ENCODE measurements at regions not wholly inside any gene's neighbourhood (a gene's known extent, or its start where the extent isn't known, plus 50 kb on each side); places are given as distances from the start of the nearest gene placed in this dataset.

DNA sequence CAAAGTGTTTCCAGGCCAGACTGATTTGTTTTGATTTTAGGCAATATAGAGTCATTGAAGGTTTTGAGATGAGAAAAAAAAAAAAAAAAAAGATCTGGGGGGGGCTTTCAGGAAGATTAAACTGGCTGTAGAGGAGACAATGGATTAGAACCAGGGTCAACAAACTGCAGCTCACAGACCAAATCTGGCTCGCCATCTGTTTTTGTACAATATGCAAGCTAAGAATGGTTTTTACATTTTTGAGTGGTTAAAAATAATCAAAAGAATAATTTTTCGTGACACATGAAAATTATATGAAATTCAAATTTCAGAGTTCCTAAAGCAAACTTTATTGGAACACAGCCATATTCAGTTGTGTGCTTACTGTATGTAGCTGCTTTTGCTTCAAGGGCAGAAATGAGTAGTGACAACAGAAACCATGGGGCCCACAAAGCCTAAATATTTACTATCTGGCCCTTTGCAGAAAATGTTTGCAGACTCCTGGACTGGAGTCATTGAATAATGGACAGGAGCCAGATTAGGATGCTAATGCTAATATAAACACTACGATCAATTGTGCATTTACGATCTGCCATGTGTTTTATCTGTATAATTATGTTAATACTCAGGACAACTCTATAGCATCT, 375.7 kb upstream of the DAB1 start:
- H3K9me3 Mint-ChIP-seq, result peaks cover 7% of the 10 kb centered on the region
- no peak overlapping the region for H3K4me3 Mint-ChIP-seq
- H3K27ac Mint-ChIP-seq, result no peak overlapping the region

DNA sequence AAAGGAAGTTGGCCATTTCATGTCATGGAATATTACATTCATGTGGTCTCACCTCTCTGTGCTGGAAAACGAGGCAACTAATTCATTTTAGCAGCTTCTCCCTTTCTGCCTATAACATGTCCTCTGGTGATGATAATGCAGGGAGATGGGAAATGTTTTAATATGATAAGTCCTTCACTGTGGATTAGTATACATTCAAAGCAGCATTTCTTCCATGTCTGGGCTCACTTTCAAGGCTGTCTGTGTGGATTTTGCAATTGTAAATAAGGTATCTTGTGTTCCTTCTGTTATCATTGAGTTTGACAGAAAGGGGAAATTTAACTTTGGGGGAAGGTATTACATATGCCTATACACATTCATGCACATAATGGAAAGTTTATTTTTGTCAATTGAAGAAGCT, 374.7 kb upstream of the DAB1 start:
- Mint-ChIP-seq H3K36me3 (ENCODE audit: low read depth) (no peaks in the 10 kb centered on the region), H3K4me1 (no peaks in the 10 kb centered on the region)
- no peak for ATAC-seq

More for the DNA sequence above, 375.7 kb upstream of the DAB1 start:
- Mint-ChIP-seq H3K4me1 (no peaks in the 10 kb centered on the region), H3K27me3 (no peaks in the 10 kb centered on the region), H3K36me3 (ENCODE audit: low read depth) (no peaks in the 10 kb centered on the region)
- DNase-seq, result no peak
- ATAC-seq, result no peak

DNA sequence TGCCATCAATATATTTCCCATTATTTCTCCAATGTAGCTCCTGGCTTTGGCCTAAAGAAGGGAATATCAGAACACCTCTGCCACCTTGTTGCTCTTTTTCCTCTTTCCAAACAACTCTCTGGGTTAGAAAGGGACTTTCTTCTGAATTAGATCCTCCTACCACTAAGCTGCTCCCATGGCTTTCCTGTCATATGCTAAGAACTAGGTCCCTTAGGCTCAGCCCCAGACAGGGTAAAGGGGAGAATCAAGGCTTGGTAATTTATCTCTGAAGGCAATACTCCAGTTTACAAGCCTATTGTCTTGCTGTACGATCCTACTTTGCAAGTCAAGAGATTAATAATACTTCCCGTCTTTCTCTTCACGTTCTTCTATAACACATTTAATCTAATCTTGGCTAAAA, 373.2 kb upstream of the DAB1 start:
- Mint-ChIP-seq H3K27me3 (no peaks in the 10 kb centered on the region), H3K4me1 (no peaks in the 10 kb centered on the region), H3K36me3 (ENCODE audit: low read depth) (no peaks in the 10 kb centered on the region), H3K4me3 (no peak overlapping the region), H3K9me3 (peaks cover under 1% of the 10 kb centered on the region), H3K27ac (no peak overlapping the region)
- no peak for DNase-seq
- no peak for ATAC-seq

More for the DNA sequence above, 374.7 kb upstream of the DAB1 start:
- Mint-ChIP-seq H3K4me3 (no peak overlapping the region), H3K27me3 (no peaks in the 10 kb centered on the region), H3K9me3 (peaks cover 7% of the 10 kb centered on the region), H3K27ac (no peak overlapping the region)
- DNase-seq, result no peak

DNA sequence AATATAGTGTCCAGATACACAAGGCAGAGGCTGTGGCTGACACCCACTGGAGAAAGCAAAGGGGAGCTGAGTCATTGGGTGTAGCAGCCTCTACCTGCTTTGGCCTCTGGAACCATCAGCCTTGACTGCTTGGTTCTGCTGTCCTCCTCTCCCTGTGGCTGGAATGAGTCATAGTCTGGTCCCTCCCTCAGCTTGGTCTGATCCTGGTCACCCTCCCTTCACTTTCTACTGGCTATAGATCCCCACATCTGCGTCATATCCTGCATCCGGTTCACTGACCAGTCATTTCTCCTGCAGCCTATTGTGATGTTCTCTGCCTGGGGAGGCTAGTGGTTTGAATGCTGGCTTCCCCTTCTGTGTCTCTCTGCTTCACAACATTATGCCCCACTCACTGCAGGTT, 372.8 kb upstream of the DAB1 start:
- Mint-ChIP-seq H3K4me1 (no peaks in the 10 kb centered on the region), H3K9me3 (no peaks in the 10 kb centered on the region), H3K27me3 (no peaks in the 10 kb centered on the region), H3K4me3 (no peak overlapping the region), H3K27ac (no peak overlapping the region), H3K36me3 (ENCODE audit: low read depth) (no peaks in the 10 kb centered on the region)
- ATAC-seq (no peak), DNase-seq (no peak)

DNA sequence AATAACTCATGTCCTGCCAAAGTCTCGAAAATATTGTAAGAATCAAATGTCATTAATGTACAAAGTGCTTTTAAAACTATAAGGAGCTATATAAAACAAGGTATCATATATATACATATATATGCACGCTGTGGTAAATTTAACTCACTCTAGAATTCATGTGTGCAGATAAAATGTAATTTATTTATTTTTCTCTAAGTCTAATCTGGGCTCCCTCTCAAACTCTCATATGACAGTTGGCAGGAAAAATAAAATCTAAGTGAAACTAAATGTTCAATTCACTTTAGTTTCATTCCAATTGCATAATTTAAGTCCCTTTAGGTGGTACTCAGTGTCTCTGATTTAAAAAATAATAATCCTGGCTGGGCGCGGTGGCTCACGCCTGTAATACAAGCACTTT, 372.0 kb upstream of the DAB1 start:
- H3K36me3 Mint-ChIP-seq (ENCODE audit: low read depth), result no peaks in the 10 kb centered on the region
- no peaks in the 10 kb centered on the region for H3K27me3 Mint-ChIP-seq
- no peak for ATAC-seq
- H3K4me3 Mint-ChIP-seq, result no peak overlapping the region
- DNase-seq, result no peak
- no peaks in the 10 kb centered on the region for H3K9me3 Mint-ChIP-seq
- no peak overlapping the region for H3K27ac Mint-ChIP-seq
- no peaks in the 10 kb centered on the region for H3K4me1 Mint-ChIP-seq

DNA sequence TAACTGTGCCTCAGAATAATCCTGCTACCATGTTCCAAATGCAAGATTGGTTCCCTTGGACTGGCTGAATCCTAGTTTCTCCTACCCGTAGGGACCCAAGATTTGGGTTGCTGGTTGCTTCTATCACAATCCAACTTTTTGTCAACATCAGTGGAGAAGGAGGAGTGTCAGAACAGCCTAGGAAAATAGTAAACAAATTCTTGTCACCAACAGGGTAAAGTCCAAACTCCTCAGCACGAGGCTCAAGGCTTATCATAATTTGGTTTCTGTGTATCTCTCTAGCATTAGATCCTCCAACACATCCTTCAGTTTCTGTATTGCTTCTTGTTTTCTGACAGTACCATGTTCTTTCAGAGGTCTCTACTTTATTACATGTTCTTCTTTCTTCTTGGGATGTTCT, 370.2 kb upstream of the DAB1 start:
- no peak overlapping the region for H3K27ac Mint-ChIP-seq
- H3K27me3 Mint-ChIP-seq, result no peaks in the 10 kb centered on the region
- no peaks in the 10 kb centered on the region for H3K9me3 Mint-ChIP-seq
- no peak for ATAC-seq
- no peak overlapping the region for H3K4me3 Mint-ChIP-seq
- no peaks in the 10 kb centered on the region for H3K4me1 Mint-ChIP-seq
- no peak for DNase-seq
- no peaks in the 10 kb centered on the region for H3K36me3 Mint-ChIP-seq (ENCODE audit: low read depth)

DNA sequence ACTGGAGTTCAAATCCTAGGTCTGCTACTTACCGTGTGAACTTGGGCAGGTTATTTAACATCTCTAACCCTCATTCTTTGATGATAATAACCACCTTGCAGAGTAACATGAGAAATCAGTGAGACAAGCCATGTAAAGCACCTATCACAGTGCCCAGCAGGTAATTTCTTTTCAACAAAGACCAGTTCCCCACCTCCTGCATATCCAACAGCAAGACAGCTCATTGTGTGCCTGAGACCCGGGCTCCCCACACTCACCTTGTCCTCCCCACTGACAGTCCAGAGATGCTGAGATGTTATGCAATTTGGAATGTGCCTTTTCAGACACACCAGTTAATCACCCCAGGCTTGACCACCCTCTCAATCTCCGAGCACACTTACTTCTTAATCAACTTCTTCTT, 367.6 kb upstream of the DAB1 start:
- H3K4me1 Mint-ChIP-seq, result no peaks in the 10 kb centered on the region
- no peak overlapping the region for H3K27ac Mint-ChIP-seq
- H3K36me3 Mint-ChIP-seq (ENCODE audit: low read depth), result no peaks in the 10 kb centered on the region
- no peaks in the 10 kb centered on the region for H3K9me3 Mint-ChIP-seq
- H3K4me3 Mint-ChIP-seq, result no peak overlapping the region
- no peak for ATAC-seq
- H3K27me3 Mint-ChIP-seq, result no peaks in the 10 kb centered on the region
- no peak for DNase-seq

DNA sequence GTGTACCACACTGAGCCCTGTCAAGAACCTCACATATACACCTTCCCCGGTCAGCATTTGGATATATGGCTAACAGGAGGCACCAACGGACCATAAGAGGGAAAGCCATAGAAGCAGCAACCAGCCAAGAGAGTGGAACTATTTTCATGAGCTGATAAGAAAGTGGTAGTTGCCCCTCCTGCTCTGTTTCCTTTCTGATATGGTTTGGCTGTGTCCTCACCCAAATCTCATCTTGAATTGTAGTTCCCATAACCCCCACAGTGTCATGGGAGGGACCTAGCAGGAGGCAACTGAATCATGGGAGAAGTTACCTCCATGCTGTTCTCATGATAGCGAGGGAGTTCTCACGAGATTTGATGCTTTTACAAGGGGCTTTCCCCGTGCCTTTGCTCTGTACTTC, 366.1 kb upstream of the DAB1 start:
- Mint-ChIP-seq H3K27me3 (no peaks in the 10 kb centered on the region), H3K4me1 (no peaks in the 10 kb centered on the region), H3K4me3 (no peak overlapping the region), H3K9me3 (no peaks in the 10 kb centered on the region), H3K27ac (no peak overlapping the region), H3K36me3 (ENCODE audit: low read depth) (no peaks in the 10 kb centered on the region)
- DNase-seq (no peak), ATAC-seq (no peak)

DNA sequence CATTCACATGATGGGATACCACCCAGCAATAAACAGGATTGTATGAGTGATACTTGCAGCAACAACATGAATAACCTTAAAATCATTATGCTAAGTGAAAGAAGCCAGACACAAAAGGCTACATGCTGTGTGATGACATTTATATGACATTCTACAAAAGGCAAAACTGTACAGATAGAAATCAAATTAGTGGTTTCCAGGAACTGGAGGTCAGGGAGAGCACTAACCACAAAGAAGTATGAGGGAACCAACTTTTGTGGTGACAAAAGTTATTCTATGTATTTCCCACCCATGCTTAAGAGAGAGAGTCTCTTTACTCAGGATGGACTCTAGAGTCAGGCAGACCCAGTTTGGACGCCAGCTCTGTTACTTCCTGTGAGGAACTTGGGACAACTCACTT, 364.5 kb upstream of the DAB1 start:
- Mint-ChIP-seq H3K36me3 (ENCODE audit: low read depth) (no peaks in the 10 kb centered on the region), H3K4me1 (no peaks in the 10 kb centered on the region), H3K27ac (no peak overlapping the region), H3K9me3 (no peaks in the 10 kb centered on the region), H3K4me3 (no peak overlapping the region), H3K27me3 (no peaks in the 10 kb centered on the region)
- DNase-seq (no peak), ATAC-seq (no peak)

DNA sequence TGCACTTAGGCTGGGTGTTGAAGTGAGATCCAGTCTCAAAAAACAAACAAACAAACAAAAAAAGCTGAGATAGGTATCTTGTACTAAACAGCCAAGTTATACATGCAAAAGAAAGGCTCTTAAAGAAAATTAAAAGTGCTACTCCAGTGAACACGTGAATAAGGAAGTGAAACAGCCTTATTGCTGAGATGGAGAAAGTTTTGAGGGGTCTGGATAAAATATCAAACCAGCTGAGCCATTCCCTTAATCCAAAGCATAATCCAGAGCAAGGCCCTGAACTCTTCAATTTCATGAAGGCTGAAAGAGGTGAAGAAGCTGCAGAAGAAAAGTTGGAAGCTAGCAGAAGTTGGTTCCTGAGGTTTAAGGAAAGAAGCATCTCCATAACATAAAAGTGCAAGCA, 360.5 kb upstream of the DAB1 start:
- ATAC-seq (no peak), DNase-seq (no peak)
- no peaks in the 10 kb centered on the region for H3K9me3 Mint-ChIP-seq
- H3K27ac Mint-ChIP-seq, result no peak overlapping the region
- H3K36me3 Mint-ChIP-seq (ENCODE audit: low read depth), result no peaks in the 10 kb centered on the region
- no peak overlapping the region for H3K4me3 Mint-ChIP-seq
- peaks cover 2% of the 10 kb centered on the region for H3K4me1 Mint-ChIP-seq
- H3K27me3 Mint-ChIP-seq, result no peaks in the 10 kb centered on the region

DNA sequence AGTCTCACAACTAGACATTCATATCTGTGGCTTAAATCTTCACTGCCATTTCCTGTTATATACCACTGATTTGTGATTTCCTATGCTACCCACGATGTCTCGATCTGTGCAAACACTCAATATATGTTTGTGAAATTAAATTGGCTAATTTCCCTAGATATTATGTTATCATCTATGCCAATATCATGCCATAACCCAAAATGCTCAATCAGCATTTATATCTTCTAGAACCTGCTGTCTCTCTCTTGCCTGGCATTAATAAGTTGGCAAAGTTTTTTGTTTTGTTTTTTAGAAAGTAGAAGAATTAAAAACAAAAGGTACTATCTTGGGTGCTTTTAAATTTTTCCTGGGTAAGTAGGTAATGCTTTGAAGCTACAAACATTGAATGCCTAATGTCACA, 358.5 kb upstream of the DAB1 start:
- DNase-seq (no peak), ATAC-seq (no peak)
- Mint-ChIP-seq H3K27ac (no peak overlapping the region), H3K27me3 (peaks cover 2% of the 10 kb centered on the region), H3K4me1 (peaks cover 2% of the 10 kb centered on the region), H3K36me3 (ENCODE audit: low read depth) (no peaks in the 10 kb centered on the region), H3K4me3 (no peak overlapping the region), H3K9me3 (peaks cover 3% of the 10 kb centered on the region)

DNA sequence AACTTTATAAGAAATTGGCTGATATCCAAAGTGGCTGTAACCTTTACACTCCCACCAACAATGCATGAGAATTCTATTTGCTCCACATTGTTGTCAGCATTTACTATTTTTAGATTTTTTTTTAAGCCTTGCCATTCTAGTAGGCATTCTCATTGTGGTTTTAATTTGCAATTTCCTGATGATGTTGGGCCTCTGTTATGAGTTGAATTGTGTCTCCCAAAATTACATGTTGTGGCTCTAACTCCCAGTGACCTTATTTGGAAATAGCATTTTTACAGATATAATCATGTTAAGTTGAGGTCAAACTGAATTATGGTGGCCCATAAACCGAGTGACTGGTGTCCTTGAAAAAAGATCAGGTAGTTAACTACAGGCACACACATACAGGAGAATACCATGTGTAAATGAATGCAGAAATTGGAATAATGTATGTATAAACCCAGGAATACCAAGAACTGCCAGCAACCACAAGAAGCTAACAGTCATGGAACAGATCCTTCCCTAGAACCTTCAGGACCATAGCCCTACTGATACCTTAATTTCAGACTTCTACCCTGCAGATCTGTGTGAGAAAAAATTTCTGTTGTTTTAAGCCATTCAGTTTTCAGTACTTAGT, 348.8 kb upstream of the DAB1 start:
- Mint-ChIP-seq H3K4me3 (no peak overlapping the region), H3K4me1 (no peaks in the 10 kb centered on the region), H3K27me3 (peaks cover 1% of the 10 kb centered on the region), H3K27ac (no peak overlapping the region), H3K36me3 (ENCODE audit: low read depth) (no peaks in the 10 kb centered on the region), H3K9me3 (peaks cover 4% of the 10 kb centered on the region)
- ATAC-seq (no peak), DNase-seq (no peak)

DNA sequence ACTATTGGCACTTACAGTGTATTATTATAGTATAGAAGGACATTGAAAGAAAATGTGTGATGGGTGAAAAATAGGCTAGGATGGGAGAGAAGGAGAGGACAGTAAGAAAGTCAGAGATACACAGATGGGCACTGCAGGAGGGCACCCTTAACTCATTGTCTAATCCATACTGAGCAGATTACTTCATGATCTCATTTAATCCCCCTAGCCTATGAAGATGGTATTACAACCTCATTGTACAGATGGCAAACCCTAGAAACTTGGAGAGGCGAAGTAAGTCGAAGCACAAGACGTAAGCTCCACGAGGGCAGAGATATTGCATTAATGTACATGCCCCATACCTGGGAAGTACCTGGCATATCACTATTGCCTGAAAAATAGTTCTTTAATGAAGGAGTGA, 346.9 kb upstream of the DAB1 start:
- Mint-ChIP-seq H3K36me3 (ENCODE audit: low read depth) (no peaks in the 10 kb centered on the region), H3K9me3 (peaks cover 10% of the 10 kb centered on the region), H3K4me1 (no peaks in the 10 kb centered on the region), H3K27ac (no peak overlapping the region), H3K27me3 (peaks cover 3% of the 10 kb centered on the region), H3K4me3 (no peak overlapping the region)
- no peak for ATAC-seq
- no peak for DNase-seq

DNA sequence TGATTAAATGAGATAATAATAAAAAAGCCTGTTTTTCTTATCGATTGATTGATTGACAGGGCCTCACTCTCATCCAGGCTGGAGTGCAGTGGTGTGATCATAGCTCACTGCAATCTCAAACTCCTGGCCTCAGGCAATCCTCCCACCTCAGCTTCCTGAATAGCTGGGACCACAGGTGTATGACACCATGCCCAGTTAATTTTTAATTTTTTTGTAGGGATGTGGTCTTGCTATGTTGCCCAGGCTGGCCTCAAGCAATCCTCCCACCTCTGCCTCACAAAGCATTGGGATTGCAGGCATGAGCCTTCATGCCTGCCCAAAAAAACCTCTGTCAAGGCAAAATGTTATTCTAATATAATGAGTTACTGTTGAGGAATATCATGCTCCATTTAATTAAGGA, 346.4 kb upstream of the DAB1 start:
- Mint-ChIP-seq H3K27me3 (peaks cover 3% of the 10 kb centered on the region), H3K36me3 (ENCODE audit: low read depth) (no peaks in the 10 kb centered on the region), H3K9me3 (peaks cover 10% of the 10 kb centered on the region), H3K4me3 (no peak overlapping the region), H3K4me1 (no peaks in the 10 kb centered on the region), H3K27ac (no peak overlapping the region)
- DNase-seq (no peak), ATAC-seq (no peak)

DNA sequence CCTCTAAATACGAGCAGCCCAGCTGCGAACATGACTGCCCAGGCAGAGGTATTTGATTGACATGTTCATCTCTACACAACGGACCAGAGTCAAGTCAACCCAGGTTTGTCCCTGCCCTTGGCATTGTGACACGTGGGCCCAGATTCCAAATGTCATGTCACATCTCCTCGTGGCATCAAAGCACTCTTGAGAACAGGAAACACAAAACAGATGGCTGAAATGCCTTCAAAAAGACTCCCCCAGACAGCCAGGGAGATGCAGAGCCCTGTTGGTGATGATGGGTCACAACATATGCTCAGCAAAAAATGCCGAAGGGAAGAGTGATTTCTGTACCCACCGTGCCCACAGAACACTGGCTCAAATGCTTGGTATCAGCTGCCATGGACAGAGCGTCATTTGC, 337.8 kb upstream of the DAB1 start:
- Mint-ChIP-seq H3K36me3 (ENCODE audit: low read depth) (no peaks in the 10 kb centered on the region), H3K27me3 (peaks cover 5% of the 10 kb centered on the region), H3K4me1 (no peaks in the 10 kb centered on the region), H3K27ac (no peak overlapping the region), H3K4me3 (no peak overlapping the region), H3K9me3 (peaks cover 5% of the 10 kb centered on the region)
- DNase-seq (no peak), ATAC-seq (no peak)

DNA sequence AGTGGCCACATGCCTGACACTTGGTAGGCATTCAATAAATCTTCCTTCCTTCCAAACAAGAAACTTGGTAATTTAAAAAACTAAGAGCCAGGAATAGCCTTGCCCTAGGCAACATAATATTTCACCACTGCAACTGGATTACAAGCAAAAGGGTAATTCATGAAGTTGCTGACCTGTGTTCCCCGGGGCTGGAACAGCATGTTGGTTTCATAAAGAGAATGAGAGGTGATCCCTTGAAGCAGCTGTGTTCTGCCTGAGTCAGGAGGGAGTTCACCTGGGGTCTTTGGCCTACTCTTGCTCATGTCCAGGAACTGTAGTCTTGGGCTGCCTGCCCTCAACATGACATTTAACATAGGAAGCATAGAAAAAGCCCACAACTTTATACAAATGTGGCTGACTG, 329.0 kb upstream of the DAB1 start:
- Mint-ChIP-seq H3K9me3 (no peaks in the 10 kb centered on the region), H3K27ac (no peak overlapping the region), H3K4me1 (no peaks in the 10 kb centered on the region), H3K4me3 (no peak overlapping the region), H3K27me3 (peaks cover 5% of the 10 kb centered on the region), H3K36me3 (ENCODE audit: low read depth) (no peaks in the 10 kb centered on the region)
- ATAC-seq, result no peak
- DNase-seq, result no peak

Measured in activated naive CD8-positive, alpha-beta T cell treated with anti-CD3 and anti-CD28 coated beads, Interleukin-2, amount 50 U/mL, for 24 hours (primary cell).